T1000 (cell line): ENCODE measurements at regions not wholly inside any gene's neighbourhood (a gene's known extent, or its start where the extent isn't known, plus 50 kb on each side); places are given as distances from the start of the nearest gene placed in this dataset.
"Not testable (repeated sequence)": the region's sequence is repeated elsewhere in the genome, so short reads cannot be mapped to it uniquely, and the experiment has no call there.

Experiments used
- DNase-seq: peaks from one replicate; lab custom pipeline; 2025; ENCODE audit warnings: mixed read lengths; lab: John Stamatoyannopoulos, UW

GRCh38 chr3:20724241-20724640, 538.2 kb upstream of the SGO1 start:
- no peak for DNase-seq

GRCh38 chr3:20716425-20716824, 530.4 kb upstream of the SGO1 start:
- DNase-seq: not testable (repeated sequence)

- no peak for DNase-seq
These were observed 515.6 kb upstream of the SGO1 start for GRCh38 chr3:20701641-20702040.

- DNase-seq: no peak
These were observed 514.7 kb upstream of the SGO1 start for GRCh38 chr3:20700714-20701113.

- DNase-seq: no peak
These were observed 512.9 kb upstream of the SGO1 start for GRCh38 chr3:20698896-20699295.

- DNase-seq: no peak
These were observed 510.6 kb upstream of the SGO1 start for GRCh38 chr3:20696388-20697150.

GRCh38 chr3:20692675-20693074, 506.7 kb upstream of the SGO1 start:
- DNase-seq: no peak

- DNase-seq: no peak
These were observed 497.9 kb upstream of the SGO1 start for GRCh38 chr3:20683910-20684309.

GRCh38 chr3:20682573-20682972, 496.6 kb upstream of the SGO1 start:
- no peak for DNase-seq

- DNase-seq: no peak
These were observed 495.1 kb upstream of the SGO1 start for GRCh38 chr3:20680990-20681628.

GRCh38 chr3:20673866-20674265, 487.9 kb upstream of the SGO1 start:
- DNase-seq: no peak

- DNase-seq: no peak
These were observed 483.7 kb upstream of the SGO1 start for GRCh38 chr3:20669675-20670074.

GRCh38 chr3:20669184-20669583, 483.2 kb upstream of the SGO1 start:
- no peak for DNase-seq

- DNase-seq: no peak
These were observed 482.4 kb upstream of the SGO1 start for GRCh38 chr3:20668411-20668810.

GRCh38 chr3:20666091-20666490, 480.1 kb upstream of the SGO1 start:
- no peak for DNase-seq

- no peak for DNase-seq
These were observed 472.5 kb upstream of the SGO1 start for GRCh38 chr3:20658491-20658890.

- no peak for DNase-seq
These were observed 471.6 kb upstream of the SGO1 start for GRCh38 chr3:20657560-20657959.

GRCh38 chr3:20652231-20652986, 466.4 kb upstream of the SGO1 start:
- DNase-seq: no peak

GRCh38 chr3:20648921-20649381, 462.9 kb upstream of the SGO1 start:
- no peak for DNase-seq

GRCh38 chr3:20648294-20648693, 462.3 kb upstream of the SGO1 start:
- DNase-seq: no peak

- DNase-seq: no peak
These were observed 460.4 kb upstream of the SGO1 start for GRCh38 chr3:20646425-20646824.

- DNase-seq: no peak
These were observed 459.3 kb upstream of the SGO1 start for GRCh38 chr3:20645340-20645739.

GRCh38 chr3:20637729-20638128, 451.7 kb upstream of the SGO1 start:
- no peak for DNase-seq
